D721Med (cell line): ENCODE measurements at regions not wholly inside any gene's neighbourhood (a gene's known extent, or its start where the extent isn't known, plus 50 kb on each side); places are given as distances from the start of the nearest gene placed in this dataset.

Experiments used
- DNase-seq: peaks from one replicate; pipeline ENCODE4 v3.0.0; 2011; ENCODE audit warnings: low spot score; ENCODE audit not compliant: insufficient read length
- FAIRE-seq: peaks from 2 replicates; lab custom pipeline; 2011; peaks lifted over from hg19 to GRCh38; lab: Jason Lieb, UNC
- CTCF ChIP-seq: IDR thresholded peaks from 2 replicates; pipeline ENCODE4 v1.5.1; 2012; ENCODE audit warnings: mild to moderate bottlenecking, control low read depth; ENCODE audit not compliant: insufficient read depth; ENCODE audit errors: missing control alignments

DNA sequence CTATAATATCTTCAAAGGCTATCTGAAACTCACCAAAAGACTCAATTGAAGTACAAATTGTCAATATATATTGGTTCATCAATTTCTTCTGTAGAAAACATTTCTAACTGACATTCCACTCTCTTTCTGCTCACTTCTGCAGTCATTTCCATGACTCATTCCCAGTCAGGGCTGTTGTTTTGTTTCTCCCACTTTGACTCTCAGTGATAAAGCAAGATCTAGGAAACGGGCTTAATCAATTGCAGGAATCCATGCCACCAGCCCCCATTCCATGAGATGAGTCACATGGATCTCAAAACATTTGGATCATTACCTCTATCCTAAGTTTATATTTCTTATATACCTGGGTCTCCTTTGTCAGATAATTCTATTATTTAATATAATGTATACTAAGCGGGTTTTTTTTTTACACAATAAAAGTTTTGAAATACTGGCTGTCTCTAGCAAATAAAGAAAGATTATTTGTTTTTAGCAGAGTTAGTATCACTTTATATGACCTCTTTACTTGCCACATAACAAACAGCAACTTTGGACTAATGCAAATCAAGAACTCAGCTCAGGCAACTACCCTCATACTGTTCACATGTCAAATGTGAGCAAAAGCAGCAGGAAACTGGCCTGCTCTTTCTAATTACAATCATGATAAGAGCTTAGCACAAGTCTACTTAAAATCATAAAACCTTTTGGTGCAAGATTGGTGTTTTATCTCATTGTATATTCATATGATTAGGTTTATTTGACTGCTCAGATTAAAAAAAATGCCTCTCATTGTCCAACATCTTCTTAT lies 251.1 kb upstream of the PIK3C3 start:
- TF ChIP-seq CTCF, result no peak
- FAIRE-seq (no peak), DNase-seq (no peak)

- no peak for TF ChIP-seq CTCF
- no peak for FAIRE-seq
- DNase-seq, result no peak
Observed at GRCh38 chr18:41700416-41700815, 254.6 kb upstream of the PIK3C3 start.

GRCh38 chr18:41695441-41695840 lies 259.6 kb upstream of the PIK3C3 start:
- no peak for TF ChIP-seq CTCF
- DNase-seq (no peak), FAIRE-seq (no peak)

GRCh38 chr18:41693008-41693407 lies 262.0 kb upstream of the PIK3C3 start:
- TF ChIP-seq CTCF, result no peak
- FAIRE-seq, result no peak
- no peak for DNase-seq

DNA sequence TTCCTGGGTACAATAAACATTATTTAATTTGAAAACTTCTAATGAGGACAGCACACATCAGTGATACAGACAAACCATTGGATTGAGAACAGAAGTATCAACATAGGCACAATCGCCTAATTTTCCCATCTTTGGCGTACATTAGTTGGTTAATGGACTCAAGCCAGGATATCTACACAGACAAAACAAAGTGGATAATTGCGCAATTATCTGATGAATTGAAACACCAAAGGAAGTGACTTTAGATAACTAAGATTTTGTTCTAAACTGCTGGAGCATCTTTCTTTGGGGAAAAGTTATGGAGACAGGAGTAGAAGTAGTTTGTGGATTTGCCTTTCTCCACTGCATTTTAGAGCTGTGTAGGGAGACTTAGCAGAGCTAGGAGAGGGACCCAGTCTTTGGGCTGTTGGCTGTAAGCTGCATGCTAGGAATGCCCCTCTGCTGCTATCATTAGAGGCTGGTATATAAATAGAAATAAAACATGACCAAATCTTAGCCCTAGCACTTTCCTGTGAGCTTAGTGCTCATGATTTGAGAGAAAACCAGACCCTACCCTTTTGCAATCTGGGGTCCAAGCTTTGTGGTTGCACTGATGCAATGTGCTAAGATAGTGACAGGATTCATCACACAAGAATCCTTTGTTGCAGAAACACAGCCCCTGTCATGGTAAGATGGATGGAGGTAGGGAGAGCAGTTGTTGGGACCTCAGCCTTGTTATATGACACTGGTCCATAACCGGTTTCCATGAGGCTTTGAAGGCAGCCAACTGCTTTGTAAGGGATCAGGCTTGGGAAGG lies 264.5 kb upstream of the PIK3C3 start:
- FAIRE-seq, result no peak
- no peak for TF ChIP-seq CTCF
- DNase-seq, result no peak

DNA sequence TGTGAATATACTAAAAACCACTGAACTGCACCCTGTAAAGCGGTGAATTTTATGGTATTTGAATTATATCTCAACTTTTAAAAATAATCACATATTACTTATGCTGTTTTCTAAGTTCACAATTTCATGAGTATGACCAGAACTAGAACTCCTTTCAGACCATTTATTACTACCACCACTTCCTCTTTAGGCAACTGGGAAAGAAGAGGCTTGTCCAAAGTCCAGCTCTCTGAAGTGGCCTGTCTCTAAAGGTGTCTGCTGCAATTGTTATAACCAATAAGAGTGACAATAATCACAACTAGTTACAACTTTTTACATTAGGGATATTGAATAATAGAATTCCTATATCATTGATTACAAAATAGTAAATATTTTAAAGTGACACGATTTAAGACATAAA lies 267.9 kb upstream of the PIK3C3 start:
- no peak for FAIRE-seq
- TF ChIP-seq CTCF, result no peak
- no peak for DNase-seq
